Stimulated activated CD4-positive, alpha-beta T cell treated with anti-CD3 and anti-CD28 coated beads, Interleukin-1b, Interleukin-23, amount 100 ng/mL, for 48 hours (primary cell): ENCODE measurements at regions not wholly inside any gene's neighbourhood (a gene's known extent, or its start where the extent isn't known, plus 50 kb on each side); places are given as distances from the start of the nearest gene placed in this dataset.

Experiments
- DNase-seq: peaks from one replicate; pipeline ENCODE4 v3.0.0-alpha.2; 2020

- DNase-seq = no peak
These were observed 53.9 kb upstream of the HEPHL1 start for GRCh38 chr11:93967258-93967657.

- no peak for DNase-seq
These were observed 53.2 kb upstream of the HEPHL1 start for GRCh38 chr11:93967944-93968343.

- no peak for DNase-seq
These were observed 50.9 kb upstream of the HEPHL1 start for GRCh38 chr11:93969925-93970922.
